ENCODE measurements at regions not wholly inside any gene's neighbourhood (a gene's known extent, or its start where the extent isn't known, plus 50 kb on each side); places are given as distances from the start of the nearest gene placed in this dataset.

DNA sequence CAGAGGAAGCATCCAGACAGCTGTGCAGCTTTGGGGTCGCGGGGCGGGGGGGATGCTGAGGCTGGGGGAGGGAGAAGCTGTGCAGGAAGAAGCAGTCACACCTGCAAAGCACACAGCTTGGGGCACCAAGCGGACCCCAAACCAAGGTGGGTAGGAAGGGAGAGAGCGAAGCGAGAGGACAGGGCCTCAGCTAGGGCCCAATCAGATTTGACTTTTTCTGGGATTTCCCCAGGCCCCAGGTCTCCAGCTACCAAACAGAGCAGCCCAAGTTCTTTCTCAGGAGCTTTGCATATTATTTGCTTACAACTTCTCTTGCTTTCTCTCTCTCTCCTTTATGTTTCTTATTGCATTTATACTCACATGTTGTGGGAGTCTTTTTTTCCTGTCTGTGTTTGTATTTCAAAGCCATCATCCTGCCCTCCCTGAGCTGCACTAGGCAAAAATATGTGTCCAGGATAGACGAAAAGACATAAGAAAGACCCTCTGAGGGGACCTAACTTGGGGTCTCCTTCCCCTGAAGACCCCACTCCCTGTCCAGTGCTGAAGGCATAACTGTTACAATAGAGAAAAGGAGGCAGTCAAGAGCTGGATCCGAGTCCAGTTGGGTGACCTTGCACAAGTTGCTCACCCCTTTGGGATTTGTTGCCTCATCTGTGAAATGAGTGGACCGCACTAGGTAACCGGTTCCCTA is 50.6 kb upstream of the SMNDC1 start:
- no peak for DNase-seq (ENCODE audit: low spot score)

GRCh38 chr10:110355922-110356627 is 51.4 kb upstream of the SMNDC1 start:
- no peak for DNase-seq (ENCODE audit: low spot score)

GRCh38 chr10:110356628-110357245 is 52.0 kb upstream of the SMNDC1 start:
- no peak for DNase-seq (ENCODE audit: low spot score)

DNA sequence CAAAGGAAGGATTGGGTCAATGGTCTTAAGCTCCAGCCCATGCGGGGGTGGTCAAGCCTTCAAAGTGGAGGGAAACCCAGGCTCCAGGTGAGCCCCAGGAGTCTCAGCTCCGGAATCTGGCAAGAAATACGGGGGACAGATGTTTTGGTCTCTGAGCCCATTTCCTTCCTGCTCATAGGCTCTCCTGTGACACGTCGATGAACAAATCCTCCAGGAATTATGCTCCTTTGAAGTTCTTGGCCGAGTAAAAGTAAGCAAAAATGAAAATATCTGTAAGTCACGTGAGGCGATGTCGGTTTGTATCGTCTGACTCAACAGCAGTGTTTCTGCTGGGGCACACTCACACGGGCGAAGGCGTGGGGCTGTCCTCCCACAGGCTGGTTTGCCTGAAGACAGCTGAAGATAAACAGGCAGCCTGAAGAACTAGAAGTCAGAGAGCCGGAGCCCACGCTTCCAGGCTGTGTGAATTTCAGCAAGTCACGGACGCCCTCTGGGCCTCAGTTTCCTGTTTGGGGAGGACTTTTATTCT is 52.6 kb upstream of the SMNDC1 start:
- DNase-seq (ENCODE audit: low spot score) = no peak

DNA sequence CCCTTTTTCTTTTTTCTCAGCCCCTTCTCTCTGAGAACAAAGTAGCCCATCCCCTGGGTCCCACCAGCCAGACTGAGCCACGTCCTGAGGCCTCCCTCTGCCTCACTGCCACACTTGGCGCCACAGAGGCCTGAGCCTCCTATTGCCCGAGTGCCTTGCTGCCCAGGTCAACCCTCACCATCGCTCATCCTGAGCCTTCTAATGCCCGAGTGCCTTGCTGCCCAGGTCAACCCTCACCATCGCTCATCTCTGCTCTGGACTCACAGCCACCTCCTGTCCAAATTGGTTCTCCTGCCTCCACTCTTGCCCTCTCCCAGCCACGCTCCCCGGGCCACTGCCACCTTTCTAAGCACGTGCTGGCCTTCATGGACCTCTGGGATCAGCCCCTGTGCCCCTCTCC is 53.2 kb upstream of the SMNDC1 start:
- no peak for DNase-seq (ENCODE audit: low spot score)

GRCh38 chr10:110358278-110358677 is 53.6 kb upstream of the SMNDC1 start:
- no peak for DNase-seq (ENCODE audit: low spot score)

DNA sequence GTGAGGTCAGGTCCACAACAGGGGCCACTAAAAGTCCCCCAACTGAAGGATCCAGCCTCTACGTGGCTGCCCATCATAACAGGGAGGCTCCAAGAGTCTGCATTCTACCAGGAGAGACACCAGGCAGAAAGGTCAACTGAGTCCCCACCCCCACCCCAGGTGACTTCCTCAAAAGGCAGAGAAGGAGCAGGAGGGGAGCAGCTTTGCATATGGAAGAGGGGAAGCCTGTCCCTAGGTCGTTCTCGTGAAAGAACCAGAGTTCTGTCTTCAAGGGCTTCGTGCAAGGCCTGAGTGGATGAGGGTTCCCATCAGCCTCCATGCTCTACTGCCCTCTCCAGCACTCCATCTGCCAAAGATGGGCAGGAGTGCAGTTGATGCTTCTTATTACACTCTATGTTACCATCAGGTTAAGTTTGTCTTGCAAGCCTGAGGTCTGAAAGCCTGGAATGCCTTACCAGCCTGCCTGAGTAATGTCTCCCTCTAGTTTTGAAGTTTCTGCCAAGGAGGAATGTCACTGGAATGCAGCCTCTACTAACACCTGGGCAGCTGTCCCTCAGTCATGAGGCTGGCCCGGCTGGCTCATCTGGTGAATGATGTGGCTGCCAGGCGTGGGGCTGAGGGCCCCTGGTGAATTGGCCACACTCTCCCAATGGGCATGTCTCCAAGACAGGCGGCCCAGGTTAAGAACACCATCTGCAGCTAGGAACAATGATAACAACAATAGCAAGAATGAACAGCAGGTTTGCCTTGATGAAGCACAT is 54.3 kb upstream of the SMNDC1 start:
- no peak for DNase-seq (ENCODE audit: low spot score)

DNA sequence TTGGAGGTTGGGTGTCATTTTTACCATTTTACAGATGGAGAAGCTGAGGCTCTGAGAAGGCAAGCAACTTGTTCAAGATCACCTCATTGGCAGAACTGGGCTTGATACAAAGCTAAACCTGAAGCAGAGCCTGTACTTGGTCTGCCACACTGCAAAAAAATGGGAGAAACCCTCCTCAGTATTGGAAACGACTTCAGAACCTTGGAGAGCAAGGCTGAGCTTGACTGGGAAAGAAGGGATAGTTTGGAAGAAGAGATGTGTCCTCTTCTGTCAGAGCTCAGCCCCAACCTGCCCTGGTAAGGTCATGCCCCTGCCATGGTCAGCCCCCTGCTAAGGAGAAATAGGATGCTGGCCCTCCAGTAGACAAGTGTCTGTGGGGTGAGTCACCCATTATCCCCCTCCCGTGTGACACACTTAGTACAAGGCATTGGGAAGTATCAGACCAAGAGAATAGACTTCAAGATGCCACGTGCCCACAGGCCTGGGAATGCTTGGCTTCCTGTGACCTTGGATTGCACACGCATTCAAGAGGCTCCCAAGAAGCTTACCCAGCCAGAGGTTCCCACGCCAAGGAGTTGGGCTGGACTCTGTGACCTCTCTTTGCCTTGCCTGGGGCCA is 56.2 kb upstream of the SMNDC1 start:
- DNase-seq (ENCODE audit: low spot score) = no peak

DNA sequence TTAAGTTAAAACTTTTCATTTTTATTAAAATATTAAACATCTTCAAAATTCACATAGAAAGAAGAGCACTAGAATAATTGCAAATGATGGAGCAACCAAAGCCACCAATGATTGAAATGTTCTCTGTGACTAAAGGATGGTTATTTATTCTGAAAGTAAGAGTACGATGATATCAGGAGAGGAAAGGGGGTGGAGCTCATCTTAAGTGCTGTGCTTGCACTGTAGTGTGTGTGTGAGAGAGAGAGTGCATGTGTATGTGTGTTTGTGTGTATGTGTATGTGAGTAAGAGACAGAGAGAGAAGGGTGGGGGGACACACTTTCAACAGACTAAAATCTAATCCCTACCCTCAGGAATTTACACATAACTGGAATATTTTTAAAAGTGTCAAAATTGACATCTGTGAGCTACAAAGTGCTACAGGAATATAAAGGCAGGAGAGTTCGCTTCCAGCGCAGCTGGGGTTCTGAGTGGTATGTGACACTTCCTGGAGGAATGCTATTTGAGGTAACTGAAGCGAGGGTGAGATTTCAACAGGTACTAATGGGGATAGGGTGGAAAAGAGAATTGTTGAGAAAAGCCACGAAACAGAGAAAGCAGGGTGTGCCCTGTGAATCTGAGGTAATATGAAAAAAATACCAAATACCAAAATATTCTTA is 57.2 kb upstream of the SMNDC1 start:
- DNase-seq (ENCODE audit: low spot score) = no peak

GRCh38 chr10:110363572-110364411 is 59.1 kb upstream of the SMNDC1 start:
- DNase-seq (ENCODE audit: low spot score) = no peak

GRCh38 chr10:110364531-110364937 is 59.8 kb upstream of the SMNDC1 start:
- no peak for DNase-seq (ENCODE audit: low spot score)

DNA sequence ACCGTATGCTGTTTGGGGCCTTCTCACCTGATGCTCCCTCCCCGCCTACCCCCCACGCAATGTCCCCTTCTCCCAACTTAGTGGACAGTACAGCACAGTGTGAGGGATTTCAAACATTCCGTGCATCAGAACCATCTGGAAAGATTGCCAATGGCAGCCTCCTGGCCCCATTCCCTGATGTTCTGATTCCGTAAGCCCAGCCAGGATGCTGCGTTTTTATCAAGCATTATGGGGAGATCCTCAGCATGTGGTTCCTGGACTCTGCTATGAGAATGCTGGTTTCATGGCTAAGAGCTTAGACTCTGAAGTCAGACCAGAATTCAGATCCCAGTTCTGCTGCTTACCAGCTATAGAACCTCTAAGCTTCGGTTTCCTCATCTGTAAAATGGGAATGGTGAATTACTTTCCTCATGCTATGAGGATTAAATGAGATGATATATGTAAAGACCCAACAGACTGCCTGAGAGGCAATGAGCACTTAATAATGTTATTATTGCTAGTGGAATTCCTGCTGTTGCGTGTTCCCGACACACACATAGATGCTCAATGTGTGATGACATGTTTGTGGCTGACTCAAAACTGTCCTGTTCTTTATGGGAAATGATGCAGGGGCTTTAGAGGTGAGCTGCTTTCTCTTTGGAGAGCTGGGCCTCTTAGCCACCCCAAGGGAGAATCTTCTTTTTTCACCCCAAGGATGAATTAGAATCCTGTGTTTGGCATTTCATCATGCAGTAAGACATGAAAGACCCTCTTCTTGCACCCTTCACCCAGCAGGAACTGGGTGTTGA is 60.8 kb upstream of the SMNDC1 start:
- DNase-seq (ENCODE audit: low spot score) = no peak

DNA sequence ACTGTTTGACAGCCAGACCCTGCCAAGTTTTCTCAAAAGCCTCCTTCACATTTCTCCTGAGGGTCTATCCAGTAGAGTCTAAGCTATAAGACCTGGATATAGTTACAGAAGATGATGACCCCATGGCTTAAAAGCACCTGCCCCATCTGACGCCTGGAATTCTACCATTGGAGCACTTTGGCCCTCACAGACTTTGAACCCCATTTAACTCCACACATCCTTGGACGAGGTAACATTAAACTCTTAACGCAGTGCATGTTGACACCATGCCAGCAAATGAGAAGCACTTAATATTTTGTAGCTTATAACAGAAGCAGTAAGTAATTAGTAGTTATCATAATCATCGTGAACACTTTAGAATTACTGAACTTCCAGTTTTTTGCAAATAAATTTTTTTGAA is 61.9 kb upstream of the SMNDC1 start:
- DNase-seq (ENCODE audit: low spot score) = no peak

DNA sequence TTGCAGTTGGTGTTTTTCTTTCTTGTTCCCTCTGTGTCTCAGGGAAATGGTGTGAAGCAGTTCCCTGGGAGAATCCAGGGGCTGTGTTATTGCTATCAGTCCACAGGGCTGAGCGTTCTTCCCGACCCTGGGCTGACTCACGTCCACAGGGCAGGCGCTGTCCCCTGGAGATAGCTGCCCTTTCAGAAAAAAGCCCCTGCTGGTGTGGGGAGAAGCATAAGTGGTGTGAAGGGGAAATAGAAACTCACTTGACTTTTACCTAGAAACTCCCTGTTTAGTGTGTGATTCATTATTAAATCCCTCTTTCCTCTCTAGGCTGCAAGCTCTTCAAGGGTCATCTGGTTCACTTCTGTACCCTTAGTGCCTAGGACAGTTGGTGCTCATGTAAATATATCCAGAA is 63.3 kb upstream of the SMNDC1 start:
- no peak for DNase-seq (ENCODE audit: low spot score)

DNA sequence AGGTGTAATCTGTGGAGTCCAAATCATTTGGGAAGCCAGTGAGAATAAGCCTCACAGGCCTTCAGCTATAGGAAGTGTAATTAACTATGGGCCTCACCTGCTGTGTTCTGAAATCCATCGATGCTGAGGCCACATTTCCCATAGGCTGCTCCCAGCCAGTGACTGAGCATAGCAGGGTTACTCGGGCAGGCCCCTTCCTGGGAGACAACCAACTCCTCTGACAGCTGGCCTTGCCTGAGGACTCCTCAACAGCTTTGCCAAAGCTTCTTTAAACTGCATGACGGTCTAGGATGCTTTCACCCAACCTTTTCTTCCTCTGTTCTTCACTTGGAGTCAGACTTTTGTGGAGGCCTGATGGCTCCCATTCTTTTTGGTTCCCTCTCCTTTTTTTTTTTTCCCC is 63.8 kb upstream of the SMNDC1 start:
- DNase-seq (ENCODE audit: low spot score) = no peak

- DNase-seq (ENCODE audit: low spot score) = no peak
Observed at GRCh38 chr10:110370006-110370405, 65.3 kb upstream of the SMNDC1 start.

GRCh38 chr10:110372656-110373055 is 67.9 kb upstream of the SMNDC1 start:
- no peak for DNase-seq (ENCODE audit: low spot score)

DNA sequence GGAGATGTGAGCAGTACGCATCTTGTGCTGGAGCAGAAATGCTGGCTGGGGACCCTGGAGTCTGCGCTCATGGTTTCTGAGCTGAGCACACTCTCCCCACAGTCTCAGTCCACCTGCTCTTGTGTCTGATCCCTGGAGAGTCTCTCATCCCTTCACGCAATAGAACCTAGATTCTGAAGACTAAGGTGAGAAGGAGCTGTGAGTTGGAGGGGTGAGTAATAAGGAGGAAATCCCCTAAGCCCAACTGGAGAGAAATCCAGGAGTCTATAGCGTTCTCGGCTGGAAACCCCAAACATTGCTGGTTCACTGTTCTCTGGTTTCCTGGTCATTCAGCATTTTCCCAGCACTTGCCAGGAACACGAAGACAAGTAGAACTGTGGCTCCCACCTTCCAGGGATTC is 68.3 kb upstream of the SMNDC1 start:
- DNase-seq (ENCODE audit: low spot score) = no peak

DNA sequence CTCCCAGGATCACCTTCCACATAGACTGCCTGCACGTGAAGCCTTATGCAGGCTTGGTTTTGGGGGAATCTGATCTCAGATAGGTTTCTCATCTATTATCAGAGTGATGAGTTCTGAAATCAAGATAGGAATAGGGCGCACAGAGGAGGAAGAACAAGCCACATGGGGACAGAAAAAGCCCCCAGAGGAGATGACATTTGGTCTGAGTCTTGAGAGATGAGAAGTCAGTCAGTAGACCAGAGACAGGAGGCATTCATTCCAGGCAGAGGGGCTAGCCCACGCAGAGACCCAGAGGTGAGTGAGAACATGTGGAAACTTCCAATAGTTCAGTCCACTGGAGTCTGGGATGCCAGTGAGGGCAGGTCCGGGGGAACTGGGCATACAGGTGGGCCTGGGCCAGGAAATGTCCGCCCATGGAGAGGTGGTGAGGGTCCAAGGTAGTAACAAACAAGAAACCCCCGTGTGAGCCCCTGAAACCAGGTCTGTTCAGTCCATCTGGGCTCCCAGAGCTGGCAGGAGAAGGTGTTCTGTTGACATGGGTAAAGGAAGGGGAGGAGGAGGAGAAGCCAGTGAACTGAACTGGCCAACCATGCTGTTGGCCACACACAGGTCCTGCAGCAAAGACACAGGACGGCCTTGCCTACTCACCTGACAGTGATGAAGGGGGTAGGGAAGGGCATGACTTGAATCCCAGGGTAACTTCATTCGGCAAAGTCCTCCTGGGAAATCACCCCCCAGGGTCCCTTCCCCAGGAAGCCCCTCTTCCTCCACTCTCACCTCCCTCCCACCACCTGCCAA is 69.3 kb upstream of the SMNDC1 start:
- no peak for DNase-seq (ENCODE audit: low spot score)
